Rectal smooth muscle tissue (tissue), 1 donor: ENCODE measurements at regions not wholly inside any gene's neighbourhood (a gene's known extent, or its start where the extent isn't known, plus 50 kb on each side); places are given as distances from the start of the nearest gene placed in this dataset.
"Not testable (repeated sequence)": the region's sequence is repeated elsewhere in the genome, so short reads cannot be mapped to it uniquely, and the experiment has no call there.

Source experiments
- H3K27ac ChIP-seq: one replicate; pipeline ENCODE4 v1.7.0; 2013; ENCODE audit warnings: low read depth, low read length, inconsistent platforms
- H3K27me3 ChIP-seq: one replicate; pipeline ENCODE4 v1.7.0; 2013; ENCODE audit warnings: low read length; ENCODE audit not compliant: control insufficient read depth, insufficient read depth
- H3K36me3 ChIP-seq: one replicate; pipeline ENCODE4 v1.7.0; 2013; ENCODE audit warnings: low read length; ENCODE audit not compliant: control insufficient read depth, insufficient read depth
- H3K4me1 ChIP-seq: one replicate; pipeline ENCODE4 v1.7.0; 2013; ENCODE audit warnings: low read length; ENCODE audit not compliant: control insufficient read depth, insufficient read depth
- H3K4me3 ChIP-seq: one replicate; pipeline ENCODE4 v1.7.0; 2013; ENCODE audit warnings: low read length
- H3K9ac ChIP-seq: one replicate; pipeline ENCODE4 v1.7.0; 2013; ENCODE audit warnings: low read length

DNA sequence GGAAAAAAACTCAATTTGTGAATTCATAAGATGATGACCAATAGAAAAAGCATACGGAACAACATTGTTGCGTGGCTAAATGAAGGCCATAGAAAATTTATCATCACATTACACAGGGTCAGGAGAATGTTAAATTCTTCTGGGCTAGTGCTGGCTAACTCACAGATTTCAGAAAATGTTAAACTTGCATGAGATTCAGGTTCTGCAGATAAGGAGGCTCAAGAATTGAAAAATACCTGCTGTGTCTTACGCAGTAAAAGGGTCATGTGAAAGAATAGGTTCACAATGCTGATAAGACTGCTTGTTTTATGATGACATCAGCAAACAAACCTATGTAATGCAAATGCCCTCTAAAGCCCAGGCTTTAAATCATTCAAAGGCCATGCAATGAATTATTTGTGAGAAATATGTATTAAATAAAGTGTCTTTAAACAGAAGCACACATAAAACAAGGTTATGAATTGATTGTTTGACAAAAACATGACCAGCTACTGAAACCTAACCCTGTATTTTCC, 378.8 kb downstream of the USP25 start:
- Histone ChIP-seq H3K27ac (no peak overlapping the region), H3K4me3 (no peak overlapping the region), H3K36me3 (no peaks in the 10 kb centered on the region), H3K9ac (no peak overlapping the region), H3K4me1 (no peaks in the 10 kb centered on the region), H3K27me3 (no peaks in the 10 kb centered on the region)

- no peak overlapping the region for H3K9ac ChIP-seq
- H3K4me3 ChIP-seq = no peak overlapping the region
- no peaks in the 10 kb centered on the region for H3K27me3 ChIP-seq
- H3K4me1 ChIP-seq = peaks cover 4% of the 10 kb centered on the region
- no peaks in the 10 kb centered on the region for H3K36me3 ChIP-seq
- no peak overlapping the region for H3K27ac ChIP-seq
These were observed 383.4 kb downstream of the USP25 start for GRCh38 chr21:16113052-16113715.

- H3K4me1 ChIP-seq = peaks cover 4% of the 10 kb centered on the region
- H3K27ac ChIP-seq = no peak overlapping the region
- H3K4me3 ChIP-seq = no peak overlapping the region
These were observed 385.7 kb downstream of the USP25 start for GRCh38 chr21:16115461-16115860.

DNA sequence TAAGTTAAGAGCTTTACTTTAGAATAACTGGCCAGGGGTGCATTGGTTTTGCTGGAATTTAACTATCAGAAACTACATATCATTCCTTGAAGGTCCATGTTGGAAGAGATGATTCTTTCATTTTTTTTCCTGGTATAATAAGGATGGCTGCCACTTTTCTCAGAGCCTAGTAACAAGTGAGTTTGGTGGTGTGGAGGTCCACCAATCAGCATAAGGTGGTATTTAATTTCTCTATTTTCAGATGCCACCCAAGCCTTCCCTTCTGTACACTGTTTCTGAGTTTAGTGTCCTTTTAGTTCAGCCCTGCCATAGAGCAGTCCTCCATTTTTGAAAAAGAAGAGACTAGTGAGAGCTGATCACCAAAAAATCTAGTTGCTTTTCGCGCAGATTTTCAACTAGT, 386.3 kb downstream of the USP25 start:
- Histone ChIP-seq H3K27me3 (no peaks in the 10 kb centered on the region), H3K27ac (no peak overlapping the region), H3K4me1 (peaks cover 4% of the 10 kb centered on the region), H3K9ac (no peak overlapping the region), H3K4me3 (no peak overlapping the region), H3K36me3 (no peaks in the 10 kb centered on the region)

More at GRCh38 chr21:16115461-16115860, 385.7 kb downstream of the USP25 start:
- Histone ChIP-seq H3K9ac (no peak overlapping the region), H3K27me3 (no peaks in the 10 kb centered on the region), H3K36me3 (no peaks in the 10 kb centered on the region)

- Histone ChIP-seq H3K36me3 (no peaks in the 10 kb centered on the region), H3K4me3 (no peak overlapping the region), H3K27ac (no peak overlapping the region), H3K27me3 (no peaks in the 10 kb centered on the region), H3K4me1 (peaks cover 4% of the 10 kb centered on the region), H3K9ac (no peak overlapping the region)
These were observed 387.0 kb downstream of the USP25 start for GRCh38 chr21:16116798-16117197.

DNA sequence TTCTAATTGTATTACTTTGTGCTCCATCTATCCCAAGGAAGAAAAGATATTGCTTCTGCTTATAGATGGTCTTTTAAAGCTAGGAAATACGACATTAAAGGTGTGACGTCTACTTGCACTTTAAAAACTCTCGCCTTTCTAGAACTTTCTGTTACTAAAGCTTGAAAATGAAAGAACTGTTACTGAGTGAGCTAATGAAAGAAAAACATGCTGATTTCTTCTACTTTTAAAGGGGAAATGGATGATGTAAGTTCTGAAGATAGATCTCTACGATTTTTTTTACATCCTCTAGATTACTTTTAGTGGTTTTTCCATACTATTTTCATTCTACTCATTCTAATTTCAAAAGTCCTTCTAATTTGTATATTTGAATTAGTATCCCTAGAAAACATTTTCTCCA, 387.5 kb downstream of the USP25 start:
- H3K4me3 ChIP-seq = no peak overlapping the region
- no peak overlapping the region for H3K27ac ChIP-seq
- no peaks in the 10 kb centered on the region for H3K27me3 ChIP-seq
- H3K36me3 ChIP-seq = no peaks in the 10 kb centered on the region
- H3K9ac ChIP-seq = no peak overlapping the region
- H3K4me1 ChIP-seq = peaks cover 4% of the 10 kb centered on the region

DNA sequence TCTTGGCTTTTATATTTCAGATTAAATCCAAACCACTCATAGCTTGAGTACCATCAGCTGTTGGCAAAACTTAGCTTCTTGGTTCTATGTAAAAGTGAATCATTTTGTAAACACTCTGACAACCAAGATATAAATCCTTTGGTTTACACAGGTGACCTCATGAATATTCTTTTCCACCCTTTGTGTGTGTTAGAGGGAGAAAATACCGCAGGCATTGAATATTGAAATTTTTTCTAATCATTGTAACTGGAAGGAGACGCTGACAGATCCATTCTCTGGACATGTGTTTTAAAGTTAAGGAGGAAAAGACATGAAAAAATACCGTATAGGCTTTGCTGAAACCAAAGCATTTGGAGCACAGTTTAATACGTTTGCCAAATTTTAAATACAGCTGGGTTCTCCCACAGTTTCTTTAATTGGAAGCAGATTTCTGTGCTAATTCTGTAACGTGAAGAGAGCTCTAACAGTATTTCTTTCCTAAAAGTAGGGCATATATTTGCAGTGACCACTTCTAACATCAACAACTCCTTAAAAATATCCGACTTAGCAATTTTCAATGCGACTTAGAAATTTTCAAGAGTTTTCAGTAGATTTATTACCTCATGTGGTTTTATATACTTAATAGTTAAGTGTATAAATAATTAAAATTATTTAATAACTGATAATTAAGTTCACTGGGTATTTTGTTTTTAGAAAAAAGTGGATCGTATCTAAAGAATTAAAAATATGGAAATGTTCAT, 388.2 kb downstream of the USP25 start:
- Histone ChIP-seq H3K27me3 (no peaks in the 10 kb centered on the region), H3K4me3 (peak overlapping the region; percentile 18), H3K27ac (peak overlapping the region; percentile 40), H3K9ac (no peak overlapping the region), H3K4me1 (peaks cover 4% of the 10 kb centered on the region), H3K36me3 (no peaks in the 10 kb centered on the region)

- Histone ChIP-seq H3K4me1 (peaks cover 4% of the 10 kb centered on the region), H3K36me3 (no peaks in the 10 kb centered on the region), H3K9ac (no peak overlapping the region), H3K27me3 (no peaks in the 10 kb centered on the region), H3K27ac (no peak overlapping the region), H3K4me3 (no peak overlapping the region)
These were observed 394.8 kb downstream of the USP25 start for GRCh38 chr21:16124378-16125138.

DNA sequence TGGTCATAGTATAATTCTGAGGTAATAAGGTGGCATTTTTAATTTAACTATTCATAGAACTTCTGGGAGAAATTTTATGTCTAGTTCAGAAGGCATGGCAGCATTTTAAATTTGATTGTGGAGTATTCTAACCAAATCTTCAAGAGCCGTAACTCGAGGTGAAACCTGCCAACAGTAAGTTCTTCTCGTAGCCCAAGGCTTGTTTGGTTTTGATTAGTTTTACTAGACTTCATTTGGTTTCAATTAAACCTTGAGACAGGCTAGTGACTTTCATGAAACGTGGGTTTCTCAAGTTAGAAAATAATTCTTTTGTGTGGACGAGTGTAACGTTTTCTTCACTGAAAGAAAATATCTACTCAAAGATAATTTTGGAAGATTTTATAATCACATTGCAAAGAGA, 395.5 kb downstream of the USP25 start:
- H3K9ac ChIP-seq = no peak overlapping the region
- no peak overlapping the region for H3K4me3 ChIP-seq
- no peak overlapping the region for H3K27ac ChIP-seq
- peaks cover 4% of the 10 kb centered on the region for H3K4me1 ChIP-seq
- no peaks in the 10 kb centered on the region for H3K27me3 ChIP-seq
- no peaks in the 10 kb centered on the region for H3K36me3 ChIP-seq

DNA sequence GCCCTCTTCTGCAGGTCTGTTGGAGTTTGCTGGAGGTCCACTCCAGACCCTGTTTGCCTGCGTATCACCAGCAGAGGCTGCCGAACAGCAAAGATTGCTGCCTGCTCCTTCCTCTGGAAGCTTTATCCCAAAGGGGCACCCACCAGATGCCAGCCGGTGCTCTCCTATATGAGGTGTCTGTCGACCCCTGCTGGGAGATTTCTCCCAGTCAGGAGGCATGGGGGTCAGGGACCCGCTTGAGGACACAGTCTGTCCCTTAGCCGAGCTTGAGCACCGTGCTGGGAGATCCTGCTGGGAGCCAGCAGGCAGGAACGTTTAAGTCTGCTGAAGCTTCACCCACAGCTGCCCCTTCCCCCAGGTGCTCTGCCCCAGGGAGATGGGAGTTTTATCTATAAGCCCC, 402.7 kb downstream of the USP25 start:
- H3K36me3 ChIP-seq, H3K4me1 ChIP-seq, H3K4me3 ChIP-seq, H3K27ac ChIP-seq, H3K9ac ChIP-seq, H3K27me3 ChIP-seq: not testable (repeated sequence)

DNA sequence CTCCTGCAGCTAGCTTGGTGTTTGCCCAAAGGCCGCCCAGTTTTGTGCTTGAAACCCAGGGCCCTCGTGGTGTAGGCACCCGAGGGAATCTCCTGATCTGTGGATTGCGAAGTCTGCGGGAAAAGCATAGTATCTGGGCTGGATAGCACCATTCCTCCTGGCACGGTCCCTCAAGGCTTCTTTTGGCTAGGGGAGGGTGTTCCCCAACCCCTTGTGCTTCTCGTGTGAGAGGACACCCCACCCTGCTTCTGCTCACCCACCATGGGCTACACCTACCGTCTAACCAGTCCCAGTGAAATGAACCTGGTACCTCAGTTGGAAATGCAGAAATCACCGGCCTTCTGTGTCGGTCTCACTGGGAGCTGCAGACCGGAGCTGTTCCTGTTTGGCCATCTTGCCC, 403.5 kb downstream of the USP25 start:
- H3K9ac ChIP-seq = no peak overlapping the region
- no peaks in the 10 kb centered on the region for H3K4me1 ChIP-seq

GRCh38 chr21:16134134-16134533, 404.4 kb downstream of the USP25 start:
- H3K4me3 ChIP-seq = no peak overlapping the region
- no peak overlapping the region for H3K9ac ChIP-seq
- H3K4me1 ChIP-seq = no peaks in the 10 kb centered on the region
- H3K27me3 ChIP-seq = no peaks in the 10 kb centered on the region
- no peak overlapping the region for H3K27ac ChIP-seq
- no peaks in the 10 kb centered on the region for H3K36me3 ChIP-seq

More for the DNA sequence above, 403.5 kb downstream of the USP25 start:
- Histone ChIP-seq H3K27me3 (no peaks in the 10 kb centered on the region), H3K36me3 (no peaks in the 10 kb centered on the region), H3K27ac (no peak overlapping the region), H3K4me3 (no peak overlapping the region)
